ENCODE measurements at regions not wholly inside any gene's neighbourhood (a gene's known extent, or its start where the extent isn't known, plus 50 kb on each side); places are given as distances from the start of the nearest gene placed in this dataset.

DNA sequence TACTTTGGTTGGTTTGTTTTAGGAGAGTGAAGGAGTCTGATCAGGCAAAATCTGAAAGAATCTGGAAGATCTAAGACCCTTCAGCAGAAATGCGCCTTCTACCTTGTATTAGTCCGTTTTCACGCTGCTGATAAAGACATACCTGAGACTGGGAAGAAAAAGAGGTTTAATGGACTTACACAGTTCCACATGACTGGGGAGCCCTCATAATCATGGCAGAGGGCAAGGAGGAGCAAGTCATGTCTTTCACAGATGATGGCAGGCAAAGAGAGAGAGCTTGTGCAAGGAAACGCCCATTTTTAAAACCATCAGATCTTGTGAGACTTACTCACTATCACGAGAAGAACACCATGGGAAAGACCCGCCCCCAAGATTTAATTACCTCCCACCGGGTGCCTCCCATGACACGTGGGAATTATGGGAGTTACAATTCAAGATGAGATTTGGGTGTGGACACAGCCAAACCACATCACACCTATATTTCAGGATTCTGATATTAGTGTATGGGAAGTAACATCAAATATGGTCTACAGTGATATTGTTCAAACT lies 99.3 kb downstream of the GLUL start:
- Histone ChIP-seq H3K4me3 (no peak overlapping the region), H3K27ac (no peak overlapping the region), H3K36me3 (no peaks in the 10 kb centered on the region), H3K27me3 (no peaks in the 10 kb centered on the region), H3K9me3 (no peaks in the 10 kb centered on the region), H3K4me1 (peaks cover 0 to 32% (median 15%) of the 10 kb centered on the region in 3 donors)
- WGBS, 2 donors (ENCODE audit: low coverage in 1 of 2) = 95% methylated on average over 4 to 8 of the region's 8 CpGs
- TF ChIP-seq EP300 (IDR thresholded peaks at IDR 0.05) = no peak
- TF ChIP-seq, protein P1, sequence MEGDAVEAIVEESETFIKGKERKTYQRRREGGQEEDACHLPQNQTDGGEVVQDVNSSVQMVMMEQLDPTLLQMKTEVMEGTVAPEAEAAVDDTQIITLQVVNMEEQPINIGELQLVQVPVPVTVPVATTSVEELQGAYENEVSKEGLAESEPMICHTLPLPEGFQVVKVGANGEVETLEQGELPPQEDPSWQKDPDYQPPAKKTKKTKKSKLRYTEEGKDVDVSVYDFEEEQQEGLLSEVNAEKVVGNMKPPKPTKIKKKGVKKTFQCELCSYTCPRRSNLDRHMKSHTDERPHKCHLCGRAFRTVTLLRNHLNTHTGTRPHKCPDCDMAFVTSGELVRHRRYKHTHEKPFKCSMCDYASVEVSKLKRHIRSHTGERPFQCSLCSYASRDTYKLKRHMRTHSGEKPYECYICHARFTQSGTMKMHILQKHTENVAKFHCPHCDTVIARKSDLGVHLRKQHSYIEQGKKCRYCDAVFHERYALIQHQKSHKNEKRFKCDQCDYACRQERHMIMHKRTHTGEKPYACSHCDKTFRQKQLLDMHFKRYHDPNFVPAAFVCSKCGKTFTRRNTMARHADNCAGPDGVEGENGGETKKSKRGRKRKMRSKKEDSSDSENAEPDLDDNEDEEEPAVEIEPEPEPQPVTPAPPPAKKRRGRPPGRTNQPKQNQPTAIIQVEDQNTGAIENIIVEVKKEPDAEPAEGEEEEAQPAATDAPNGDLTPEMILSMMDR (IDR thresholded peaks at IDR 0.05) = no peak
- TF ChIP-seq POLR2AphosphoS5 (IDR thresholded peaks at IDR 0.05) = no peak
- TF ChIP-seq POLR2A (IDR thresholded peaks at IDR 0.05) = no peak
- no peak for ATAC-seq

DNA sequence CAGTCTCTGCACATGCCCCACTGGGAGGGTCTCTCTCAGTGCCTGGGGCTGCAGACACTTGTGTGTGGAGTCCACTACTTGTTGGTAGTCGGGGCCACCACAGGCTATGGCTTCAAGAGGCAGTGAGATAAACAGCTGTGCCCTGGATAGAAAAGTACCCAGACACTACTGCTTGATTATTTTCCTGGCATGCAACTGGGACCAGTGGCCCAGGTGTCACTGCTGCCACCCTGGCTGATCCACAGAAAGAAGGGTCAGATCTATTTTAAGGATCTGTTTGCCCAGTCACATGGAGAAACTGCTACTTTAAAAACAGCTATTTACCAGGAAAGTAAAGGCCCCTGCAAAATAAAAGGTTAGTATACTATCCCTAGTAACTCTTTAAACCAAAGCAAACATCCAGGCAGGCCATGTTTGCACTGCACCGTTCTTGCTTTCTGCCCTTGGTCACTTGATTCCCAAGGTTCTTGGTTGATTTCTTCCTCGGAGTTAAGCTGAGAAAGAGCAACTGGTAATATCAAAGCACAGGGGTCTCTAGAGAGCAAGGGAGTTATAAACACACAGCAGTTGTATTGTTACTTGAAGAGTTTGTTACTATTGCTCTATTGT lies 99.9 kb downstream of the GLUL start:
- WGBS, 2 donors (ENCODE audit: low coverage in 1 of 2) = 85 to 95% methylated on average over 2 of the region's 3 CpGs
- H3K27ac ChIP-seq = peak overlapping the region in 2 of 4 donors; percentile 81 to 86
- ATAC-seq = no peak

DNA sequence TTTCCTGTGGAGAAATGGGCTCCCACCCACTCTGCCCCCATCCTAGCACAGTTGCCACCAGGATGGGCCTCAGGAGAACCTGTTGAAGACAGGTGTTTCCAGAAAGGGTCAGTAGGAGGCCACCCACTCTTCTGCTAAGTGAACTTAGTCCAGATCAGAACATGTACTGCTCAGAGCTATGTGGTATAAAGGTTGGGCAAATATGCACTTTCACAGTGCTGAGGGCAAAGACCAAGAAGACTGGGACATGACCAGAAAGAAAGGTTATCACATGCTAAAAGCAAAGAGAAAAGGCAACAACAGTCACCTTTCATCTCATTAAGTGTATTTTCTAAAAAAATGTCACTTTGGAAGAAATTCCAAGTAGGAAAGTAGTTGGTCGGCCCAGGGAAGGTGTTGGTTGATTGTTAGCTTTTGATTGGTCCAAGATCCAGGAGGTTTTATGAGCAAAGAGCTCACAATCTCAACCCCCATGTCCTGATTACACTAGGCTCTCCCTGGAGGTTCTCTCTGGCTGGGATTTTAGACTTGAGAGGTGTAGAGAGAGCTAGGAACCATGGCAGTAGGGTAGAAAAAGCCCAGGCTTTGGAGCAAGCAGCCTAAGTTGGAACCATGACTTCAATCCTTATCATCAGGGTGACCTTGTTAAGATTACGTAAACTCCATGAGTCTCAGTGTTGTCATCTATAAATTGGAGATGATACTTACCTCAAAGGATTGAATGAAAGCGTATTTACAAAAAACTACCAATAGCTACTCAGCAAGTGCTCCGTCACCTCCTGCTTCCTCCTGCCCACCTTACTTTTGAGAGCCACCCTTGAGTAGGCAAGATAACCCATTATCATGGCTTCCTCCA lies 102.6 kb downstream of the GLUL start:
- no peaks in the 10 kb centered on the region for H3K27me3 ChIP-seq
- no peak overlapping the region for H3K4me3 ChIP-seq
- peak overlapping the region; percentile 77 to 92 (median 84) for H3K27ac ChIP-seq
- peaks cover 0 to 27% (median 15%) of the 10 kb centered on the region in 3 donors for H3K4me1 ChIP-seq
- ATAC-seq = no peak
- H3K36me3 ChIP-seq = no peaks in the 10 kb centered on the region
- no peaks in the 10 kb centered on the region for H3K9me3 ChIP-seq
- TF ChIP-seq POLR2AphosphoS5 (IDR thresholded peaks at IDR 0.05) (no peak), EP300 (IDR thresholded peaks at IDR 0.05) (no peak), POLR2A (IDR thresholded peaks at IDR 0.05) (no peak)
- TF ChIP-seq, protein P1 (IDR thresholded peaks at IDR 0.05) = no peak
- 93 to 97% methylated on average over 4 of the region's 4 CpGs for WGBS, 2 donors (ENCODE audit: low coverage in 1 of 2)

More for the DNA sequence above, 99.9 kb downstream of the GLUL start:
- no peaks in the 10 kb centered on the region for H3K36me3 ChIP-seq
- H3K27me3 ChIP-seq = no peaks in the 10 kb centered on the region
- H3K4me1 ChIP-seq = peaks cover 0 to 27% (median 15%) of the 10 kb centered on the region in 3 donors
- TF ChIP-seq POLR2A (IDR thresholded peaks at IDR 0.05) (no peak), POLR2AphosphoS5 (IDR thresholded peaks at IDR 0.05) (no peak), EP300 (IDR thresholded peaks at IDR 0.05) (no peak)
- TF ChIP-seq, protein P1 (IDR thresholded peaks at IDR 0.05) = no peak
- H3K9me3 ChIP-seq = no peaks in the 10 kb centered on the region
- no peak overlapping the region for H3K4me3 ChIP-seq

DNA sequence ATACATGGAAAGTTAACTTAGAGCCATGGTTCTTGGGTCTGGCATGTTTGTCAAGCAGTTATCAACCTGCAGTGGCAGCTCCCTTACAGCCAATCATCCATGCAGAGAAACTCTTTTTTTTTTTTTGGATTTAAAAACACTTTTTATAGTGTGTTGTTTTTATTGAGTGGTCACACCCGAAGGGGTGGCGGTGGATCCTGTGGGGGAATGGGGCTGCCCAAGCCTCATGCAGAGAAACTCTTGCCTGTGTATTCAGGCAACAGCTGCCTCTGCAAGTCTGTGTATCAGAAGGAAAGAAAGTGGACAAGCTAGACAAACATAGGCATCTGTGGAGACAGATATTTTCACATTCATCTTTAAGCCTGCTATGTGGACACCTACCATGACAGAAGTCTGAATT lies 104.8 kb downstream of the GLUL start:
- Histone ChIP-seq H3K36me3 (no peaks in the 10 kb centered on the region), H3K9me3 (no peaks in the 10 kb centered on the region), H3K27me3 (no peaks in the 10 kb centered on the region), H3K4me3 (no peak overlapping the region), H3K4me1 (peaks cover 0 to 27% (median 15%) of the 10 kb centered on the region in 3 donors), H3K27ac (no peak overlapping the region)
- ATAC-seq = no peak
- TF ChIP-seq, protein P1 (IDR thresholded peaks at IDR 0.05) = no peak
- no peak for TF ChIP-seq EP300 (IDR thresholded peaks at IDR 0.05)
- TF ChIP-seq POLR2A (IDR thresholded peaks at IDR 0.05) = no peak
- TF ChIP-seq POLR2AphosphoS5 (IDR thresholded peaks at IDR 0.05) = no peak
- WGBS, 2 donors (ENCODE audit: low coverage in 1 of 2) = 81 to 82% methylated on average over 2 of the region's 2 CpGs
